ENCODE measurements at regions not wholly inside any gene's neighbourhood (a gene's known extent, or its start where the extent isn't known, plus 50 kb on each side); places are given as distances from the start of the nearest gene placed in this dataset.

- no peak overlapping the region for H3K4me3 ChIP-seq (ENCODE audit: severe bottlenecking)
- H3K4me1 ChIP-seq (ENCODE audit: insufficient read depth, poor library complexity, severe bottlenecking) = no peaks in the 10 kb centered on the region
- H3K9me3 ChIP-seq (ENCODE audit: severe bottlenecking) = no peaks in the 10 kb centered on the region
- no peak for TF ChIP-seq CTCF (IDR thresholded peaks at IDR 0.05; ENCODE audit: poor library complexity, severe bottlenecking)
- no peaks in the 10 kb centered on the region for H3K27me3 ChIP-seq (ENCODE audit: insufficient read depth, poor library complexity, severe bottlenecking)
- H3K27ac ChIP-seq (ENCODE audit: poor library complexity, severe bottlenecking) = no peak overlapping the region
- ATAC-seq (ENCODE audit: low read depth) (no peak), DNase-seq (ENCODE audit: low spot score) (no peak)
- no peaks in the 10 kb centered on the region for H3K36me3 ChIP-seq (ENCODE audit: low read depth)
Observed at GRCh38 chr18:67581178-67581577, 64.7 kb upstream of the DSEL start.

GRCh38 chr18:67577386-67577785 lies 60.9 kb upstream of the DSEL start:
- DNase-seq (ENCODE audit: low spot score) (no peak), ATAC-seq (ENCODE audit: low read depth) (no peak)
- Histone ChIP-seq H3K9me3 (ENCODE audit: severe bottlenecking) (no peaks in the 10 kb centered on the region), H3K27me3 (ENCODE audit: insufficient read depth, poor library complexity, severe bottlenecking) (no peaks in the 10 kb centered on the region), H3K36me3 (ENCODE audit: low read depth) (no peaks in the 10 kb centered on the region), H3K27ac (ENCODE audit: poor library complexity, severe bottlenecking) (no peak overlapping the region), H3K4me1 (ENCODE audit: insufficient read depth, poor library complexity, severe bottlenecking) (no peaks in the 10 kb centered on the region), H3K4me3 (ENCODE audit: severe bottlenecking) (no peak overlapping the region)
- no peak for TF ChIP-seq CTCF (IDR thresholded peaks at IDR 0.05; ENCODE audit: poor library complexity, severe bottlenecking)

- DNase-seq (ENCODE audit: low spot score) = no peak
Observed at GRCh38 chr18:67574749-67575148, 58.2 kb upstream of the DSEL start.

GRCh38 chr18:67568166-67568565 lies 51.6 kb upstream of the DSEL start:
- Histone ChIP-seq H3K27ac (ENCODE audit: poor library complexity, severe bottlenecking) (no peak overlapping the region), H3K36me3 (ENCODE audit: low read depth) (no peaks in the 10 kb centered on the region), H3K27me3 (ENCODE audit: insufficient read depth, poor library complexity, severe bottlenecking) (no peaks in the 10 kb centered on the region), H3K4me1 (ENCODE audit: insufficient read depth, poor library complexity, severe bottlenecking) (no peaks in the 10 kb centered on the region), H3K4me3 (ENCODE audit: severe bottlenecking) (no peak overlapping the region), H3K9me3 (ENCODE audit: severe bottlenecking) (no peaks in the 10 kb centered on the region)
- DNase-seq (ENCODE audit: low spot score) (no peak), ATAC-seq (ENCODE audit: low read depth) (no peak)
- TF ChIP-seq CTCF (IDR thresholded peaks at IDR 0.05; ENCODE audit: poor library complexity, severe bottlenecking) = no peak

More at GRCh38 chr18:67574749-67575148, 58.2 kb upstream of the DSEL start:
- Histone ChIP-seq H3K27me3 (ENCODE audit: insufficient read depth, poor library complexity, severe bottlenecking) (no peaks in the 10 kb centered on the region), H3K4me1 (ENCODE audit: insufficient read depth, poor library complexity, severe bottlenecking) (no peaks in the 10 kb centered on the region), H3K27ac (ENCODE audit: poor library complexity, severe bottlenecking) (no peak overlapping the region), H3K36me3 (ENCODE audit: low read depth) (no peaks in the 10 kb centered on the region), H3K4me3 (ENCODE audit: severe bottlenecking) (no peak overlapping the region), H3K9me3 (ENCODE audit: severe bottlenecking) (no peaks in the 10 kb centered on the region)
- TF ChIP-seq CTCF (IDR thresholded peaks at IDR 0.05; ENCODE audit: poor library complexity, severe bottlenecking) = no peak
- no peak for ATAC-seq (ENCODE audit: low read depth)

All from RWPE2 (cell line).